ENCODE measurements at regions not wholly inside any gene's neighbourhood (a gene's known extent, or its start where the extent isn't known, plus 50 kb on each side); places are given as distances from the start of the nearest gene placed in this dataset.

- Histone ChIP-seq H3K27me3 (ENCODE audit: control insufficient read depth, insufficient read depth, low read length) (no peaks in the 10 kb centered on the region), H3K36me3 (ENCODE audit: control insufficient read depth, insufficient read depth, low read length) (no peaks in the 10 kb centered on the region), H2AK5ac (ENCODE audit: low read depth, low read length) (no peak overlapping the region), H3K79me1 (ENCODE audit: low read depth in 1 of 2, low read length in 2 of 2) (no peaks in the 10 kb centered on the region), H2BK5ac (ENCODE audit: low read depth, low read length, poor library complexity, severe bottlenecking) (no peak overlapping the region), H3K18ac (ENCODE audit: low read depth, low read length) (no peak overlapping the region), H3K4me3 (ENCODE audit: insufficient read depth, low read depth, low read length) (no peak overlapping the region), H3K14ac (replicated peaks; ENCODE audit: low read depth, low read length) (no peak overlapping the region), H3K56ac (ENCODE audit: extremely low read depth, insufficient read depth, low read length) (no peak overlapping the region), H3K9me3 (ENCODE audit: control insufficient read depth, insufficient read depth, low read length) (peaks cover 7% of the 10 kb centered on the region), H4K8ac (ENCODE audit: low read depth in 2 of 2, low read length in 2 of 2) (no peak overlapping the region), H2BK120ac (ENCODE audit: low read depth, low read length) (no peak overlapping the region), H3K27ac (ENCODE audit: insufficient read depth, low read length) (no peak overlapping the region), H3K4ac (ENCODE audit: low read depth, low read length) (no peak overlapping the region), H4K5ac (ENCODE audit: low read depth, low read length) (no peak overlapping the region), H2AK9ac (replicated peaks; ENCODE audit: low read depth, low read length, poor library complexity) (no peak overlapping the region), H4K20me1 (ENCODE audit: insufficient read depth, low read length) (no peaks in the 10 kb centered on the region), H3K23ac (ENCODE audit: low read depth, low read length) (no peak overlapping the region), H2AFZ (replicated peaks; ENCODE audit: low read length, poor library complexity) (no peak overlapping the region), H2BK15ac (ENCODE audit: low read depth, low read length) (no peak overlapping the region), H3K9me1 (ENCODE audit: insufficient read depth, low read length) (no peaks in the 10 kb centered on the region), H2BK20ac (ENCODE audit: low read depth, low read length) (no peak overlapping the region), H3K9ac (ENCODE audit: low read depth, low read length) (no peak overlapping the region), H4K91ac (ENCODE audit: insufficient read depth, low read depth, low read length) (no peak overlapping the region), H3K4me2 (ENCODE audit: low read depth, low read length) (no peak overlapping the region), H3K4me1 (ENCODE audit: control insufficient read depth, insufficient read depth, low read length) (no peaks in the 10 kb centered on the region)
- dilution Hi-C loops (cut with HindIII; ENCODE audit: low sequenced_read_pairs, unreplicated experiment) = no loop called here
- ATAC-seq (ENCODE audit: low read depth) = no peak
- in situ Hi-C loops (cut with MboI; ENCODE audit: low sequenced_read_pairs) = no loop called here
- ChIA-PET CTCF (no interaction called here), POLR2A (ENCODE audit: unreplicated experiment) (no interaction called here)
- WGBS, 2 experiments (ENCODE audit: extremely low coverage in 2 of 2, insufficient read length in 1 of 2) = no CpG with 5 or more reads among the region's 2 CpGs
- no TSS peak for BruUV-seq (replicated peaks)
- intact Hi-C loops (cut with micrococcal nuclease) = no loop called here
- TF ChIP-seq POLR2A (IDR thresholded peaks at IDR 0.05; ENCODE audit: low read depth, low read length) (no peak), NFE2L2 (IDR thresholded peaks at IDR 0.05; ENCODE audit: low read depth, low read length) (no peak), RFX5 (IDR thresholded peaks at IDR 0.05; ENCODE audit: low read depth, low read length) (no peak), SMC3 (IDR thresholded peaks at IDR 0.05; ENCODE audit: low read depth, low read length) (no peak), USF2 (IDR thresholded peaks at IDR 0.05; ENCODE audit: low read depth, low read length) (no peak), CTCF (conservative IDR thresholded peaks at IDR 0.05; ENCODE audit: low read depth, low read length) (no peak), MXI1 (IDR thresholded peaks at IDR 0.05; ENCODE audit: borderline replicate concordance, low read depth, low read length) (no peak), ELK1 (IDR thresholded peaks at IDR 0.05; ENCODE audit: borderline replicate concordance, low read depth, low read length) (no peak), RCOR1 (IDR thresholded peaks at IDR 0.05; ENCODE audit: insufficient replicate concordance, low read length) (no peak), CEBPB (IDR thresholded peaks at IDR 0.05; ENCODE audit: low read depth, low read length) (no peak), FOS (IDR thresholded peaks at IDR 0.05; ENCODE audit: low read depth, low read length) (no peak), BHLHE40 (IDR thresholded peaks at IDR 0.05; ENCODE audit: low read depth, low read length) (no peak), MAZ (IDR thresholded peaks at IDR 0.05; ENCODE audit: borderline replicate concordance, low read depth, low read length) (no peak), RAD21 (IDR thresholded peaks at IDR 0.05; ENCODE audit: low read length) (no peak)
- no peak for DNase-seq
These were observed 383.1 kb downstream of the ADRA2A start for GRCh38 chr10:111459967-111460366.
